C4-2B (cell line): ENCODE measurements at regions not wholly inside any gene's neighbourhood (a gene's known extent, or its start where the extent isn't known, plus 50 kb on each side); places are given as distances from the start of the nearest gene placed in this dataset.

Experiments
- H3K27ac ChIP-seq: fragments of 450-650 bp; 2 replicates; pipeline ENCODE4 v1.5.1; 2017
- ZFX ChIP-seq: fragments of 450-650 bp; IDR thresholded peaks from 2 replicates; pipeline ENCODE4 v1.6.1; 2017
- TF ChIP-seq, protein P1 (sequence below): fragments of 450-650 bp; conservative IDR thresholded peaks from 2 replicates; pipeline ENCODE4 v1.5.1; 2017; ENCODE audit warnings: mild to moderate bottlenecking

DNA sequence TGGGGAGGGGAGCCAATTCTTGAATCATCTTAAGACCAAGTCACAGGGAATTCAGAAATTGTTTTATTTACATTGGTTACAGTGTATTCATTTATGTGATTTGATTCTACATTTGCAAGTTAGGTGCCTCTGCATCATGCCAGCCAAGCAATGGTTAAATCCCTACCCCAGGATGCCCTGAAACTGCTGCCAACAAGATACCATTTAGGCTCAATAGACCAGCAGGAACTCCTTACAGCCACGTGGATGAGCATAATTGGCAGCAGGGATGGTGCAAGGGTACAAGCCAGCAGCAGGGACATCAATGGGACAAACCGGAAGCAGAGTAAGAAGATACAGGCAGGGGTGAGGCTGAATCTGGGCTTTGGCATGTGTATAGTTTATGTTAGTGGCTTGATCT lies 72.4 kb upstream of the NBEA start:
- no peak overlapping the region for H3K27ac ChIP-seq
- TF ChIP-seq, protein P1, sequence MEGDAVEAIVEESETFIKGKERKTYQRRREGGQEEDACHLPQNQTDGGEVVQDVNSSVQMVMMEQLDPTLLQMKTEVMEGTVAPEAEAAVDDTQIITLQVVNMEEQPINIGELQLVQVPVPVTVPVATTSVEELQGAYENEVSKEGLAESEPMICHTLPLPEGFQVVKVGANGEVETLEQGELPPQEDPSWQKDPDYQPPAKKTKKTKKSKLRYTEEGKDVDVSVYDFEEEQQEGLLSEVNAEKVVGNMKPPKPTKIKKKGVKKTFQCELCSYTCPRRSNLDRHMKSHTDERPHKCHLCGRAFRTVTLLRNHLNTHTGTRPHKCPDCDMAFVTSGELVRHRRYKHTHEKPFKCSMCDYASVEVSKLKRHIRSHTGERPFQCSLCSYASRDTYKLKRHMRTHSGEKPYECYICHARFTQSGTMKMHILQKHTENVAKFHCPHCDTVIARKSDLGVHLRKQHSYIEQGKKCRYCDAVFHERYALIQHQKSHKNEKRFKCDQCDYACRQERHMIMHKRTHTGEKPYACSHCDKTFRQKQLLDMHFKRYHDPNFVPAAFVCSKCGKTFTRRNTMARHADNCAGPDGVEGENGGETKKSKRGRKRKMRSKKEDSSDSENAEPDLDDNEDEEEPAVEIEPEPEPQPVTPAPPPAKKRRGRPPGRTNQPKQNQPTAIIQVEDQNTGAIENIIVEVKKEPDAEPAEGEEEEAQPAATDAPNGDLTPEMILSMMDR: no peak
- no peak for TF ChIP-seq ZFX

DNA sequence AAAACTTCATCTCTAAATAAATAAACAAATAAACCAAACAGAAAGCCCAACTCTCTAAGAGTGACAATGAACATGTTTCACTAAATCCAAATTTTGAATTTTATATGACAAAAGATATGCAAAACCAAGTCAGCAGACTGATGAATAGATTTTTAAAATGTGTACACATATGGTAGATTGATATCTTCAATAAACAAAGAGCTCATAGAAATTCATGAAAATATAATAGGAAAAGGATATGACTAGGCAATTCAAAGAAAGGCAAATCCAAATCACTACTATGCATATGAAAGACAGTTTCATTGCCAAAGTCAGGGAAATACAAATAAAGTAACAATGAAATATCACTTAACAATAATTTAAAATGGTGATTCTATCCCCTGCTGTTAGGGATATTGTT lies 63.7 kb upstream of the NBEA start:
- no peak for TF ChIP-seq ZFX
- TF ChIP-seq, protein P1: no peak

DNA sequence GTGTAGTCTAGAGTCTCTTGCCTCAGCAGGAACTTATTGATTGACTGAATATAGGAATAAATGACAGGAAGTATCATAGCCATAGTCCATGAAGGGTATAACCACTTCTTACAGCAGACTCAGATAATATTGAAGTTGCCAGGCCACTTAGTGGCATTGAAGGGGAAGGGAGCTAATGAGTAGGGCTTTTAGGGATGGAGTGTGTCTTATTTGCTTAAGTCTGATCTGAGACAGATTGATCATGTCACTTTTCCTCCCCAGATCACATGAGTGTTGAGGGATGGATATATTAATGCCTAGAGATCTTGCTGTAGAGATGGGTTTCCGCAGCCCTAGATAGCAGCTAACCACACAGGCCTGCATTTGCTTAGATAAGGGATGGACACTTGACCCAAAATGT lies 62.2 kb upstream of the NBEA start:
- TF ChIP-seq, protein P1: no peak
- TF ChIP-seq ZFX: no peak
- H3K27ac ChIP-seq: no peak overlapping the region

More for the DNA sequence above, 63.7 kb upstream of the NBEA start:
- no peak overlapping the region for H3K27ac ChIP-seq

DNA sequence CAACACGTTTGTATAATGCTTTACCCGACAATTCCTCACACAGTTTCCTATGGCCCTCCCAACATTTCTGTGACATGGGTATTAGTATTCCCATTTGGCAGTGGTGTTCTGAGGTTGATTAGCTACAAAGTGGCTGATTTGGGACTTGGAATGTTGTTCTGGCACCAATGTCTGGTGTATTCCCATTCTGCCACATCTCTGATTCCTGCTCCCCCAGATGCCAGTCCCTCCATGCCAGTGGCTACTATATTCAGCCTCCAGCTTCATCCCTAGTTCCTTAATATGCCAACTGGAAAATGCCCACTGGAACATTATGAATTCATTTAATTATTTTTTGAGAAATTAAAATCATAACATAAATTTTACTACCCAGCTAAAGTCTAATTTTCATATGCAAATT lies 60.6 kb upstream of the NBEA start:
- TF ChIP-seq ZFX: no peak
- TF ChIP-seq, protein P1: no peak
- H3K27ac ChIP-seq: no peak overlapping the region

- no peak overlapping the region for H3K27ac ChIP-seq
- TF ChIP-seq, protein P1: no peak
- TF ChIP-seq ZFX: no peak
Measured at GRCh38 chr13:34883396-34883795, 58.7 kb upstream of the NBEA start.

GRCh38 chr13:34884366-34884765 lies 57.7 kb upstream of the NBEA start:
- H3K27ac ChIP-seq: no peak overlapping the region
- no peak for TF ChIP-seq ZFX
- TF ChIP-seq, protein P1: no peak

GRCh38 chr13:34886121-34886875 lies 55.8 kb upstream of the NBEA start:
- TF ChIP-seq ZFX: no peak
- TF ChIP-seq, protein P1: no peak
- H3K27ac ChIP-seq: no peak overlapping the region
